ENCODE measurements at regions not wholly inside any gene's neighbourhood (a gene's known extent, or its start where the extent isn't known, plus 50 kb on each side); places are given as distances from the start of the nearest gene placed in this dataset.

DNA sequence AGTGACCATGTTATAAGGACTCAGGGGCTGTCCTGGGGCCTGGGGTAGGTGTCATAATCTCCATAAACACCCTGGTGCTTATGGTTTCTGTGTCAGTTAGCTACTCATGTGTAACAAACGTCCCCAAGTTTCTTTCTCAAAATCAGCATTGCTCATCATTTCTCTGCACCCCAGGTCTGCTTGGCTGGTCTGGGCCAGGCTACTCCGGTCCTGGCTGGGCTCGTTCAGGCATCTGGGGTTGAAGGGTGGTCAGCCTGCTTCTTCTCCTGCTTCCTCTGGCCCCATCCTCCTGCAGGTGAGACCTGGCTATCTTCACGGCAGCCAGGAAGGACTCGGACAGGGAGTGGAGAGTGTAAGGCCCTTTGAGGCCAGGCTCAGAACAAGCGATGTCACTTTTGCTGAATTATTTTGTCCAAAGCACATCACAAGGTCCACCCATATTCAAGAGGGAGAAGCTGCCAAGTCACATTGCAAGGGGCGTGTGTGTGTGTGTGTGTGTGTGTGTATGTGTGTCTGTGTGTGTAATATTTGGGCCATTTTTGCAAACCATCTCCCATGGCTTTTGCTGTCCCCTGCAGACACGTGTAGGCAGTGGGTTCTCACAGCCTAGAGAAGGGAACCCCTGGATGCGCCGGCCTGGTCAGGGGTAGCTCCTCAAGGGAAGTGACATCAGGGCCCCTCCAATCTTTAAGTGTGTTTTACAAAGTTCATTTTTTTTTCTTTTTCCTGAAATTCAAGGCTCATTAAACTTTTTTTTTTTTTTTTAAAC lies 535.8 kb downstream of the TBC1D22A start:
- Histone ChIP-seq H2AK5ac (ENCODE audit: low read depth, low read length) (no peak overlapping the region), H2BK15ac (ENCODE audit: low read depth, low read length) (no peak overlapping the region), H3K4me3 (ENCODE audit: insufficient read depth, low read depth, low read length) (no peak overlapping the region), H4K5ac (ENCODE audit: low read depth, low read length) (no peak overlapping the region), H2BK5ac (ENCODE audit: low read depth, low read length, poor library complexity, severe bottlenecking) (no peak overlapping the region), H2AK9ac (replicated peaks; ENCODE audit: low read depth, low read length, poor library complexity) (no peak overlapping the region), H3K23ac (ENCODE audit: low read depth, low read length) (no peak overlapping the region), H3K27ac (ENCODE audit: insufficient read depth, low read length) (no peak overlapping the region), H3K36me3 (ENCODE audit: control insufficient read depth, insufficient read depth, low read length) (no peaks in the 10 kb centered on the region), H3K9me1 (ENCODE audit: insufficient read depth, low read length) (no peaks in the 10 kb centered on the region), H3K18ac (ENCODE audit: low read depth, low read length) (no peak overlapping the region), H3K9me3 (ENCODE audit: control insufficient read depth, insufficient read depth, low read length) (peaks cover 7% of the 10 kb centered on the region; the same call in 1 of the 2 replicates), H3K4me1 (ENCODE audit: control insufficient read depth, insufficient read depth, low read length) (no peaks in the 10 kb centered on the region), H3K4ac (ENCODE audit: low read depth, low read length) (no peak overlapping the region), H2AFZ (replicated peaks; ENCODE audit: low read length, poor library complexity) (no peak overlapping the region), H2BK120ac (ENCODE audit: low read depth, low read length) (no peak overlapping the region), H4K8ac (ENCODE audit: low read depth in 2 of 2, low read length in 2 of 2) (no peak overlapping the region), H3K14ac (replicated peaks; ENCODE audit: low read depth, low read length) (no peak overlapping the region), H3K56ac (ENCODE audit: extremely low read depth, insufficient read depth, low read length) (no peak overlapping the region), H3K9ac (ENCODE audit: low read depth, low read length) (no peak overlapping the region), H3K79me1 (ENCODE audit: low read depth in 1 of 2, low read length in 2 of 2) (no peaks in the 10 kb centered on the region), H4K20me1 (ENCODE audit: insufficient read depth, low read length) (no peaks in the 10 kb centered on the region), H3K27me3 (ENCODE audit: control insufficient read depth, insufficient read depth, low read length) (no peaks in the 10 kb centered on the region), H4K91ac (ENCODE audit: insufficient read depth, low read depth, low read length) (no peak overlapping the region), H3K4me2 (ENCODE audit: low read depth, low read length) (no peak overlapping the region), H2BK20ac (ENCODE audit: low read depth, low read length) (no peak overlapping the region)
- ATAC-seq (ENCODE audit: low read depth) (no peak), DNase-seq (no peak)
- WGBS, 2 experiments (ENCODE audit: extremely low coverage in 2 of 2, insufficient read length in 1 of 2): no CpG with 5 or more reads among the region's 10 CpGs
- ChIA-PET POLR2A (ENCODE audit: unreplicated experiment) (no interaction called here), CTCF (no interaction called here)
- no peak for TF ChIP-seq NFE2L2 (IDR thresholded peaks at IDR 0.05; ENCODE audit: low read depth, low read length)
- no peak for TF ChIP-seq MAZ (IDR thresholded peaks at IDR 0.05; ENCODE audit: borderline replicate concordance, low read depth, low read length)
- no peak for TF ChIP-seq RAD21 (IDR thresholded peaks at IDR 0.05; ENCODE audit: low read length)
- no peak for TF ChIP-seq BHLHE40 (IDR thresholded peaks at IDR 0.05; ENCODE audit: low read depth, low read length)
- BruUV-seq (replicated peaks): no TSS peak
- intact Hi-C loops (cut with micrococcal nuclease) (no loop called here), in situ Hi-C loops (cut with MboI; ENCODE audit: low sequenced_read_pairs) (no loop called here), dilution Hi-C loops (cut with HindIII; ENCODE audit: low sequenced_read_pairs, unreplicated experiment) (no loop called here)

All from IMR-90 (cell line).